ENCODE measurements at regions not wholly inside any gene's neighbourhood (a gene's known extent, or its start where the extent isn't known, plus 50 kb on each side); places are given as distances from the start of the nearest gene placed in this dataset.

GRCh38 chr12:11576104-11576503 is 73.4 kb upstream of the ETV6 start:
- TF ChIP-seq YY1 (IDR thresholded peaks at IDR 0.05; ENCODE audit: insufficient read depth, insufficient read length) (no peak), ZNF274 (IDR thresholded peaks at IDR 0.05; ENCODE audit: low read depth, low read length) (no peak), SUZ12 (IDR thresholded peaks at IDR 0.05; ENCODE audit: extremely low read depth, insufficient read depth, insufficient read length) (no peak)
